Gastrocnemius medialis (tissue), 4 donors: ENCODE measurements at regions not wholly inside any gene's neighbourhood (a gene's known extent, or its start where the extent isn't known, plus 50 kb on each side); places are given as distances from the start of the nearest gene placed in this dataset.

Experiments
- ATAC-seq, 2 donors: fragments of 150-250 bp; one replicate each; pipeline ENCODE4 v1.9.1; 2016
- DNase-seq, 2 donors: peaks; one replicate each; pipeline ENCODE4 v3.0.0-alpha.2; 2019
- H3K27ac ChIP-seq, 4 donors: fragments of 200-600 bp; sonication (generic); 1 replicate in 1 of 4; 2 replicates in 3 of 4; pipeline ENCODE4 v1.5.1; 2016 to 2018; ENCODE audit warnings: mild to moderate bottlenecking in 2 of 4, moderate library complexity in 1 of 4
- H3K27me3 ChIP-seq, 3 donors: fragments of 200-600 bp; sonication (generic) in 2 of 3; 1 replicate in 1 of 3; 2 replicates in 2 of 3; pipeline versions ENCODE4 v1.5.1 to v1.6.0; 2016 to 2019; ENCODE audit warnings: mild to moderate bottlenecking in 1 of 3, moderate library complexity in 1 of 3
- H3K36me3 ChIP-seq, 2 donors: fragments of 200-600 bp; sonication (generic) in 1 of 2; one replicate each; pipeline ENCODE4 v1.5.1; 2017 to 2018
- H3K4me1 ChIP-seq, 2 donors: fragments of 200-600 bp; sonication (generic) in 1 of 2; one replicate each; pipeline ENCODE4 v1.5.1; 2016 to 2017; ENCODE audit warnings: mild to moderate bottlenecking in 2 of 2
- H3K4me3 ChIP-seq, 4 donors: fragments of 200-600 bp; sonication (generic) in 3 of 4; 1 replicate in 1 of 4; 2 replicates in 3 of 4; pipeline ENCODE4 v1.5.1; 2016 to 2019; ENCODE audit warnings: mild to moderate bottlenecking in 2 of 4
- H3K9me3 ChIP-seq, 3 donors: fragments of 200-600 bp; sonication (generic) in 2 of 3; 1 replicate in 1 of 3; 2 replicates in 2 of 3; pipeline ENCODE4 v1.5.1; 2016 to 2019
- POLR2A ChIP-seq, 2 donors: fragments of 450-650 bp; IDR thresholded peaks; one replicate each; pipeline ENCODE4 v1.6.1; 2017; ENCODE audit warnings: antibody characterized with exemption in 2 of 2, mild to moderate bottlenecking in 2 of 2, moderate library complexity in 2 of 2
- in situ Hi-C, 4 donors: fragments of 200-750 bp; cut with MboI; loops; one replicate each; pipeline versions ENCODE4 v1.15.0 to v1.8.0; 2017; ENCODE audit warnings: low sequenced_read_pairs in 4 of 4
- intact Hi-C: fragments of 100-400 bp; cut with DNase I; formaldehyde crosslinking; loops from one replicate; pipeline ENCODE4 v1.15.1; 2023; ENCODE audit warnings: low total_unique reads
- TF ChIP-seq, protein P1 (sequence below), 5 experiments: fragments of 450-650 bp in 3 of 5; fragments of 200-600 bp in 2 of 5; sonication (generic) in 2 of 5; IDR thresholded peaks in 4 of 5; conservative IDR thresholded peaks in 1 of 5; 1 replicate in 4 of 5; 2 replicates in 1 of 5; pipeline ENCODE4 v1.5.1; 2016 to 2019; ENCODE audit warnings: antibody characterized with exemption in 5 of 5, mild to moderate bottlenecking in 3 of 5, moderate library complexity in 3 of 5

DNA sequence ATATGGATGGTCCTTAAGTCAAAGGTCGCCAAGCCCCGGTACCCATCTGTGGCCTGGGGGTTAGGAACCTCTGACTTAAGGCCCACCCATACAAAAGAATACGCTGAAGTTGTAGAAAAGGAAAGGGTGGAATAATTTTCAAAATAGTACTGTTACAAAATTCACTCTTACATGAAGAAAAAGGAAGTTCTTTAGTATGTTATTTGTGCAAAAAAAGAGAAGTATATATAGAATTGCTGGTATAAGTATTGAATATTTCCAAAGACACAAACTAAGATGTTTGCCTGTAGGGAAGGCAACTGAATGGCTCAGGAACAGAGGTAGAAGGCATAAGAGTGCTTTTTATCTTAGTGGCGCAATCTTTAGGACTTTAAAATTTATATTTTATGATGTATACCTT, 78.7 kb downstream of the PRLHR start:
- Histone ChIP-seq H3K4me1 (no peaks in the 10 kb centered on the region), H3K27me3 (no peaks in the 10 kb centered on the region), H3K36me3 (no peaks in the 10 kb centered on the region), H3K9me3 (no peaks in the 10 kb centered on the region), H3K27ac (no peak overlapping the region), H3K4me3 (no peak overlapping the region)
- no peak for TF ChIP-seq POLR2A (IDR thresholded peaks at IDR 0.05)
- intact Hi-C loops (no loop called here), in situ Hi-C loops (no loop called here)
- ATAC-seq (no peak), DNase-seq (no peak)

DNA sequence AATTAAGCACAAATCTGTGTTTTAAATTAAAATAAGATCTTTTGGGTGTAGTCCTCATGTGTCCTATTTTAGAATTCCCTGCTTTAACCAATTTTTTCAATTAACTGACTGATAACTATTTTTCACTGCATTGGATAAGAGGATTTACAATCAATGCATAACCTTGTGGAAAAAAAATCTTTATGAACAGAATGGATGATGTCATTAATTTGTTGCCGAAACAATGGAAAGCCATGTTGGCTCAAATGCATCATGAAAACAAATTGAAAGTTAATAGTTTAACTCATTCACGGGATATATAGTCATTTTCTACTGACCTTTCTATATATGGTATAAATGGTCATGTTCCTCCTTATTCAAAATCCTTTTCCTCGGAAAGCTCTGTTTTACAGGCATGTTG, 82.3 kb downstream of the PRLHR start:
- H3K9me3 ChIP-seq, result no peaks in the 10 kb centered on the region
- ATAC-seq, result no peak
- in situ Hi-C loops, result no loop called here

DNA sequence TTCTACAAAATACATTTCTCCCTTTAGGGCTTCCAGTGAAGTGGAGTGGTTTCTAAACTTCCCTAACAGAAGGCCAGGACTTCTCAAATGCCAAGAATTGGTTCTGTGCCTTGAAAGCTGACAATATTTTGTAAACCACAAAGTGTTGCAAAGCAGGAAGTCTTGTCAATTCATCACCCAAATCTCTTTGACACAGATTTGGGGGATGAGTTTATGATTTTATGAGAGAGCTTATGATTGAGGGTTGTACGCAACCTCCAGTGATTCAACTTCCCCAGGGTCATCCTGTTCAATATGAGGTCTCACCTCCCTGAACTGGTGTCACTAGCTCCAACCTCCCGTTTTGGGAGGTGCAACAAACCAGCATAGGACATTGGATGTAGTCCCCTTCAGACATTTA, 83.7 kb downstream of the PRLHR start:
- intact Hi-C loops, result no loop called here
- TF ChIP-seq POLR2A (IDR thresholded peaks at IDR 0.05), result no peak
- TF ChIP-seq, protein P1, sequence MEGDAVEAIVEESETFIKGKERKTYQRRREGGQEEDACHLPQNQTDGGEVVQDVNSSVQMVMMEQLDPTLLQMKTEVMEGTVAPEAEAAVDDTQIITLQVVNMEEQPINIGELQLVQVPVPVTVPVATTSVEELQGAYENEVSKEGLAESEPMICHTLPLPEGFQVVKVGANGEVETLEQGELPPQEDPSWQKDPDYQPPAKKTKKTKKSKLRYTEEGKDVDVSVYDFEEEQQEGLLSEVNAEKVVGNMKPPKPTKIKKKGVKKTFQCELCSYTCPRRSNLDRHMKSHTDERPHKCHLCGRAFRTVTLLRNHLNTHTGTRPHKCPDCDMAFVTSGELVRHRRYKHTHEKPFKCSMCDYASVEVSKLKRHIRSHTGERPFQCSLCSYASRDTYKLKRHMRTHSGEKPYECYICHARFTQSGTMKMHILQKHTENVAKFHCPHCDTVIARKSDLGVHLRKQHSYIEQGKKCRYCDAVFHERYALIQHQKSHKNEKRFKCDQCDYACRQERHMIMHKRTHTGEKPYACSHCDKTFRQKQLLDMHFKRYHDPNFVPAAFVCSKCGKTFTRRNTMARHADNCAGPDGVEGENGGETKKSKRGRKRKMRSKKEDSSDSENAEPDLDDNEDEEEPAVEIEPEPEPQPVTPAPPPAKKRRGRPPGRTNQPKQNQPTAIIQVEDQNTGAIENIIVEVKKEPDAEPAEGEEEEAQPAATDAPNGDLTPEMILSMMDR (IDR thresholded peaks at IDR 0.05 in 4 of 5, conservative IDR thresholded peaks at IDR 0.05 in 1 of 5), result no peak
- in situ Hi-C loops, result no loop called here

More for the DNA sequence above, 82.3 kb downstream of the PRLHR start:
- Histone ChIP-seq H3K27ac (no peak overlapping the region), H3K36me3 (no peaks in the 10 kb centered on the region), H3K4me3 (no peak overlapping the region), H3K27me3 (no peaks in the 10 kb centered on the region), H3K4me1 (no peaks in the 10 kb centered on the region)
- no peak for DNase-seq
- TF ChIP-seq, protein P1 (IDR thresholded peaks at IDR 0.05 in 4 of 5, conservative IDR thresholded peaks at IDR 0.05 in 1 of 5), result no peak
- TF ChIP-seq POLR2A (IDR thresholded peaks at IDR 0.05), result no peak
- intact Hi-C loops, result no loop called here

DNA sequence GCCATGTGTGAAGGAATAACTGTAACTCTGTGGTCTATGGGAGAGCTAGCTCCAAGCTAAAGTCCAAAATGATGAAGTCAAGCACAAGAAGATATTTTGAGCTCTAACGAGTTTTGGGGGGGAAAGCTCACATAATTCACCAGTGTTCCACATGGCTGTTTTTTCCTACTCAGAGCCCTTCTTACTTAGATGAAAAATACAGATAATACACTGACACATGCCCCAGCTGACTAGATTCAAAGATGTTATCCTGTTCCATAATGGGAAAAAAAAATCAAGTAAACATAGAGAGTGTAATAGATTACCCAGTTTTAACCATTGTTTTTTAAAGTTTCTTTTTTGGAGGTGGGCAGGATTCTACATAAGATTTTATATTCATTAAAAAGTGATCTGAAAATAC, 86.6 kb downstream of the PRLHR start:
- Histone ChIP-seq H3K4me3 (no peak overlapping the region), H3K27ac (no peak overlapping the region), H3K36me3 (no peaks in the 10 kb centered on the region), H3K27me3 (no peaks in the 10 kb centered on the region), H3K9me3 (no peaks in the 10 kb centered on the region), H3K4me1 (no peaks in the 10 kb centered on the region)
- in situ Hi-C loops (no loop called here), intact Hi-C loops (no loop called here)
- TF ChIP-seq POLR2A (IDR thresholded peaks at IDR 0.05), result no peak
- TF ChIP-seq, protein P1 (IDR thresholded peaks at IDR 0.05 in 4 of 5, conservative IDR thresholded peaks at IDR 0.05 in 1 of 5), result no peak
- no peak for DNase-seq
- no peak for ATAC-seq

More for the DNA sequence above, 83.7 kb downstream of the PRLHR start:
- no peaks in the 10 kb centered on the region for H3K9me3 ChIP-seq
- DNase-seq, result no peak
- H3K27ac ChIP-seq, result no peak overlapping the region
- no peak for ATAC-seq
- H3K4me3 ChIP-seq, result no peak overlapping the region
- no peaks in the 10 kb centered on the region for H3K36me3 ChIP-seq
- no peaks in the 10 kb centered on the region for H3K4me1 ChIP-seq
- no peaks in the 10 kb centered on the region for H3K27me3 ChIP-seq

DNA sequence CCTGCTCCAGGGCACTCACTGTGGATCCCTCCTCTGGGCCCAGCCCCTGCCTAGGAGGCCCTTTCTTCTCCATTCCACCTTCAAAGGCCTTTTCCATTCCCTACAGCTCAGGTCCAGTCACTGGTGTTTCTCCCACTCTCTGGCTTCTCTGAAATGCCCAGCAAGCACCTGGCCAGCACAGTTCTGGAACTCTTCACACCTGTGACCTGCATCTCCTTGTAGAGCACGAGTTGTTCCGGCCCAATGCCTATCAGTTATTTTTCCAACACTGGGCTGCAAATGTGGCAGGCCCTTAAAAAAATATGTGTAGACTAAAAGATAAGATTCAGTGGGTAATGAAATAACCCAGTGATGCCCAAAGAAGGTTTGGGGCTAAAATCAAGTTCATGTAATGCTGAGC, 87.1 kb downstream of the PRLHR start:
- H3K4me1 ChIP-seq, result no peaks in the 10 kb centered on the region
- DNase-seq, result no peak

More for the DNA sequence above, 87.1 kb downstream of the PRLHR start:
- Histone ChIP-seq H3K9me3 (no peaks in the 10 kb centered on the region), H3K4me3 (no peak overlapping the region), H3K36me3 (no peaks in the 10 kb centered on the region), H3K27ac (no peak overlapping the region), H3K27me3 (no peaks in the 10 kb centered on the region)
- in situ Hi-C loops, result no loop called here
- intact Hi-C loops, result no loop called here
- ATAC-seq, result no peak
- TF ChIP-seq, protein P1 (IDR thresholded peaks at IDR 0.05 in 4 of 5, conservative IDR thresholded peaks at IDR 0.05 in 1 of 5), result no peak
- no peak for TF ChIP-seq POLR2A (IDR thresholded peaks at IDR 0.05)
